ES-I3 (cell line): ENCODE measurements at regions not wholly inside any gene's neighbourhood (a gene's known extent, or its start where the extent isn't known, plus 50 kb on each side); places are given as distances from the start of the nearest gene placed in this dataset.

ENCODE experiments used
- H3K36me3 ChIP-seq: 2 replicates; pipeline ENCODE4 v1.6.1; 2013; ENCODE audit warnings: mild to moderate bottlenecking, low read length, control low read depth, moderate library complexity; ENCODE audit not compliant: insufficient read depth
- H3K4me1 ChIP-seq: 2 replicates; pipeline ENCODE4 v1.6.1; 2013; ENCODE audit warnings: mild to moderate bottlenecking, control low read depth, low read length; ENCODE audit not compliant: insufficient read depth
- H3K9ac ChIP-seq: 2 replicates; pipeline ENCODE4 v1.6.1; 2013; ENCODE audit warnings: low read depth, mild to moderate bottlenecking, low read length, moderate library complexity
- H3K9me3 ChIP-seq: 2 replicates; pipeline ENCODE4 v1.6.1; 2013; ENCODE audit warnings: mild to moderate bottlenecking, low read length, moderate library complexity; ENCODE audit not compliant: control insufficient read depth, insufficient read depth

- Histone ChIP-seq H3K9me3 (no peaks in the 10 kb centered on the region; the same call in 1 of the 2 replicates), H3K4me1 (peaks cover 28% of the 10 kb centered on the region), H3K9ac (no peak overlapping the region), H3K36me3 (no peaks in the 10 kb centered on the region)
Observed at GRCh38 chr6:15073883-15074465, 171.9 kb upstream of the JARID2 start.

- Histone ChIP-seq H3K4me1 (peaks cover 31% of the 10 kb centered on the region), H3K36me3 (no peaks in the 10 kb centered on the region), H3K9ac (no peak overlapping the region), H3K9me3 (no peaks in the 10 kb centered on the region; the same call in 1 of the 2 replicates)
Observed at GRCh38 chr6:15074806-15075205, 171.1 kb upstream of the JARID2 start.

GRCh38 chr6:15076565-15076964 lies 169.3 kb upstream of the JARID2 start:
- H3K9me3 ChIP-seq: no peaks in the 10 kb centered on the region; the same call in 1 of the 2 replicates
- no peaks in the 10 kb centered on the region for H3K36me3 ChIP-seq
- no peak overlapping the region for H3K9ac ChIP-seq
- H3K4me1 ChIP-seq: peaks cover 31% of the 10 kb centered on the region

GRCh38 chr6:15077006-15077405 lies 168.9 kb upstream of the JARID2 start:
- Histone ChIP-seq H3K9ac (no peak overlapping the region), H3K4me1 (peaks cover 31% of the 10 kb centered on the region), H3K9me3 (no peaks in the 10 kb centered on the region; the same call in 1 of the 2 replicates), H3K36me3 (no peaks in the 10 kb centered on the region)

GRCh38 chr6:15077961-15078360 lies 167.9 kb upstream of the JARID2 start:
- H3K9me3 ChIP-seq: no peaks in the 10 kb centered on the region; the same call in 1 of the 2 replicates
- H3K4me1 ChIP-seq: peaks cover 31% of the 10 kb centered on the region
- H3K36me3 ChIP-seq: no peaks in the 10 kb centered on the region
- peak overlapping the region; percentile 17; the same call in 1 of the 2 replicates for H3K9ac ChIP-seq

GRCh38 chr6:15079288-15079817 lies 166.5 kb upstream of the JARID2 start:
- H3K36me3 ChIP-seq: no peaks in the 10 kb centered on the region
- no peaks in the 10 kb centered on the region; the same call in 1 of the 2 replicates for H3K9me3 ChIP-seq
- H3K9ac ChIP-seq: no peak overlapping the region
- H3K4me1 ChIP-seq: peaks cover 31% of the 10 kb centered on the region

- no peaks in the 10 kb centered on the region for H3K36me3 ChIP-seq
- peaks cover 30% of the 10 kb centered on the region for H3K4me1 ChIP-seq
- no peaks in the 10 kb centered on the region; the same call in 1 of the 2 replicates for H3K9me3 ChIP-seq
- no peak overlapping the region for H3K9ac ChIP-seq
Observed at GRCh38 chr6:15080895-15081294, 165.0 kb upstream of the JARID2 start.

- Histone ChIP-seq H3K9me3 (no peaks in the 10 kb centered on the region), H3K36me3 (no peaks in the 10 kb centered on the region), H3K9ac (no peak overlapping the region), H3K4me1 (peaks cover 24% of the 10 kb centered on the region)
Observed at GRCh38 chr6:15081447-15081846, 164.4 kb upstream of the JARID2 start.

GRCh38 chr6:15082708-15083107 lies 163.2 kb upstream of the JARID2 start:
- Histone ChIP-seq H3K4me1 (peaks cover 12% of the 10 kb centered on the region), H3K9ac (no peak overlapping the region), H3K9me3 (no peaks in the 10 kb centered on the region), H3K36me3 (no peaks in the 10 kb centered on the region)

GRCh38 chr6:15086348-15087158 lies 159.3 kb upstream of the JARID2 start:
- H3K9ac ChIP-seq: no peak overlapping the region
- no peaks in the 10 kb centered on the region for H3K4me1 ChIP-seq
- no peaks in the 10 kb centered on the region for H3K36me3 ChIP-seq
- H3K9me3 ChIP-seq: no peaks in the 10 kb centered on the region

GRCh38 chr6:15087186-15087589 lies 158.7 kb upstream of the JARID2 start:
- Histone ChIP-seq H3K36me3 (no peaks in the 10 kb centered on the region), H3K9me3 (no peaks in the 10 kb centered on the region), H3K9ac (no peak overlapping the region), H3K4me1 (no peaks in the 10 kb centered on the region)

GRCh38 chr6:15088904-15089568 lies 156.8 kb upstream of the JARID2 start:
- no peaks in the 10 kb centered on the region for H3K36me3 ChIP-seq
- no peaks in the 10 kb centered on the region for H3K9me3 ChIP-seq
- no peaks in the 10 kb centered on the region for H3K4me1 ChIP-seq
- no peak overlapping the region for H3K9ac ChIP-seq

- H3K9ac ChIP-seq: no peak overlapping the region
- H3K9me3 ChIP-seq: no peaks in the 10 kb centered on the region
- no peaks in the 10 kb centered on the region for H3K36me3 ChIP-seq
- H3K4me1 ChIP-seq: no peaks in the 10 kb centered on the region
Observed at GRCh38 chr6:15089569-15090144, 156.2 kb upstream of the JARID2 start.

- Histone ChIP-seq H3K9me3 (no peaks in the 10 kb centered on the region), H3K9ac (no peak overlapping the region), H3K4me1 (no peaks in the 10 kb centered on the region), H3K36me3 (no peaks in the 10 kb centered on the region)
Observed at GRCh38 chr6:15090145-15090579, 155.7 kb upstream of the JARID2 start.
